C4-2B (cell line): ENCODE measurements at regions not wholly inside any gene's neighbourhood (a gene's known extent, or its start where the extent isn't known, plus 50 kb on each side); places are given as distances from the start of the nearest gene placed in this dataset.

Experiments
- CTCF ChIP-seq: fragments of 450-650 bp; conservative IDR thresholded peaks from 2 replicates; pipeline ENCODE4 v1.5.1; 2017; ENCODE audit warnings: mild to moderate bottlenecking
- ZFX ChIP-seq: fragments of 450-650 bp; IDR thresholded peaks from 2 replicates; pipeline ENCODE4 v1.6.1; 2017

GRCh38 chr2:8234253-8234652 is 447.6 kb upstream of the ID2 start:
- TF ChIP-seq CTCF = no peak
- no peak for TF ChIP-seq ZFX
